GM23338 (cell line): ENCODE measurements at regions not wholly inside any gene's neighbourhood (a gene's known extent, or its start where the extent isn't known, plus 50 kb on each side); places are given as distances from the start of the nearest gene placed in this dataset.

Source experiments
- CREB1 ChIP-seq: fragments of 250-450 bp; sonication (Bioruptor Pico); IDR thresholded peaks from 2 replicates; pipeline ENCODE4 v1.5.0; 2020; ENCODE audit warnings: low read depth, mild to moderate bottlenecking, moderate library complexity
- EZH2 ChIP-seq: fragments of 200-600 bp; sonication (generic); IDR thresholded peaks from one replicate; pipeline ENCODE4 v1.8.0; 2017; ENCODE audit warnings: antibody characterized with exemption, mild to moderate bottlenecking, low read depth; ENCODE audit not compliant: unreplicated experiment
- NANOG ChIP-seq: IDR thresholded peaks from 2 replicates; pipeline ENCODE4 v1.6.1; 2016; ENCODE audit warnings: antibody characterized with exemption, borderline replicate concordance
- POLR2AphosphoS5 ChIP-seq: IDR thresholded peaks from 2 replicates; pipeline ENCODE4 v1.6.1; 2016; ENCODE audit warnings: antibody characterized with exemption, low read depth
- STAT1 ChIP-seq: IDR thresholded peaks from one replicate; pipeline ENCODE4 v1.6.1; 2016; ENCODE audit warnings: antibody characterized with exemption; ENCODE audit not compliant: unreplicated experiment
- ZNF331 ChIP-seq: fragments of 250-450 bp; sonication (Bioruptor Pico); IDR thresholded peaks from 2 replicates; pipeline ENCODE4 v1.5.0; 2020; ENCODE audit warnings: low read depth, mild to moderate bottlenecking, moderate library complexity
- TF ChIP-seq, protein P1 (sequence below), 2 experiments: fragments of 200-600 bp in 1 of 2; sonication (generic) in 1 of 2; conservative IDR thresholded peaks; 2 replicates each; pipeline versions ENCODE4 v1.5.1 to v1.6.1; 2016 to 2017; ENCODE audit warnings: antibody characterized with exemption in 2 of 2, low read depth in 2 of 2, mild to moderate bottlenecking in 2 of 2, moderate library complexity in 1 of 2
- TF ChIP-seq, protein P2 (sequence below): IDR thresholded peaks from one replicate; pipeline ENCODE4 v1.6.1; 2018; ENCODE audit warnings: antibody characterized with exemption; ENCODE audit not compliant: unreplicated experiment

DNA sequence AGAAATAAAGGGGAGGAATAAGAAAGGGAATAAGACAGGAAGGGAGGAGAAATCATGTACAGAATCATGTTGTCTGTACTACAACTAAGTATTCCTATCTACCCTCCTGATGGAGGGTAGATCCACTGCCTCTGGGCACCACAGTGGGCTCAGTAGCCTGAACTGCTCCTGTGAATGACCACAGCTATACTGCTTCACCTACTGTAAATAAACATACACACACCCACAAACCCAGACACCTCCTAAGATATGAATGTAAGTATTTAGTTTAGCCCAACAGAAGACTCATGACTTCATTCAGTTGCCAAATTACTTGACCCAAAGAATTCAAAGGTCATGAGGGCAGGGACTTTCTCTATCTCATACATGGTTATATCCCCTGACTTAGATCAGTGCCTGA is 177.3 kb upstream of the C11orf58 start:
- TF ChIP-seq, protein P1, sequence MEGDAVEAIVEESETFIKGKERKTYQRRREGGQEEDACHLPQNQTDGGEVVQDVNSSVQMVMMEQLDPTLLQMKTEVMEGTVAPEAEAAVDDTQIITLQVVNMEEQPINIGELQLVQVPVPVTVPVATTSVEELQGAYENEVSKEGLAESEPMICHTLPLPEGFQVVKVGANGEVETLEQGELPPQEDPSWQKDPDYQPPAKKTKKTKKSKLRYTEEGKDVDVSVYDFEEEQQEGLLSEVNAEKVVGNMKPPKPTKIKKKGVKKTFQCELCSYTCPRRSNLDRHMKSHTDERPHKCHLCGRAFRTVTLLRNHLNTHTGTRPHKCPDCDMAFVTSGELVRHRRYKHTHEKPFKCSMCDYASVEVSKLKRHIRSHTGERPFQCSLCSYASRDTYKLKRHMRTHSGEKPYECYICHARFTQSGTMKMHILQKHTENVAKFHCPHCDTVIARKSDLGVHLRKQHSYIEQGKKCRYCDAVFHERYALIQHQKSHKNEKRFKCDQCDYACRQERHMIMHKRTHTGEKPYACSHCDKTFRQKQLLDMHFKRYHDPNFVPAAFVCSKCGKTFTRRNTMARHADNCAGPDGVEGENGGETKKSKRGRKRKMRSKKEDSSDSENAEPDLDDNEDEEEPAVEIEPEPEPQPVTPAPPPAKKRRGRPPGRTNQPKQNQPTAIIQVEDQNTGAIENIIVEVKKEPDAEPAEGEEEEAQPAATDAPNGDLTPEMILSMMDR (conservative IDR thresholded peaks at IDR 0.05; ENCODE audit: low read depth in 2 of 2): no peak
- TF ChIP-seq ZNF331 (CRISPR knock-in tag) (no peak), POLR2AphosphoS5 (no peak), EZH2 (no peak), CREB1 (CRISPR knock-in tag) (no peak), NANOG (no peak), STAT1 (no peak)
- TF ChIP-seq, protein P2, sequence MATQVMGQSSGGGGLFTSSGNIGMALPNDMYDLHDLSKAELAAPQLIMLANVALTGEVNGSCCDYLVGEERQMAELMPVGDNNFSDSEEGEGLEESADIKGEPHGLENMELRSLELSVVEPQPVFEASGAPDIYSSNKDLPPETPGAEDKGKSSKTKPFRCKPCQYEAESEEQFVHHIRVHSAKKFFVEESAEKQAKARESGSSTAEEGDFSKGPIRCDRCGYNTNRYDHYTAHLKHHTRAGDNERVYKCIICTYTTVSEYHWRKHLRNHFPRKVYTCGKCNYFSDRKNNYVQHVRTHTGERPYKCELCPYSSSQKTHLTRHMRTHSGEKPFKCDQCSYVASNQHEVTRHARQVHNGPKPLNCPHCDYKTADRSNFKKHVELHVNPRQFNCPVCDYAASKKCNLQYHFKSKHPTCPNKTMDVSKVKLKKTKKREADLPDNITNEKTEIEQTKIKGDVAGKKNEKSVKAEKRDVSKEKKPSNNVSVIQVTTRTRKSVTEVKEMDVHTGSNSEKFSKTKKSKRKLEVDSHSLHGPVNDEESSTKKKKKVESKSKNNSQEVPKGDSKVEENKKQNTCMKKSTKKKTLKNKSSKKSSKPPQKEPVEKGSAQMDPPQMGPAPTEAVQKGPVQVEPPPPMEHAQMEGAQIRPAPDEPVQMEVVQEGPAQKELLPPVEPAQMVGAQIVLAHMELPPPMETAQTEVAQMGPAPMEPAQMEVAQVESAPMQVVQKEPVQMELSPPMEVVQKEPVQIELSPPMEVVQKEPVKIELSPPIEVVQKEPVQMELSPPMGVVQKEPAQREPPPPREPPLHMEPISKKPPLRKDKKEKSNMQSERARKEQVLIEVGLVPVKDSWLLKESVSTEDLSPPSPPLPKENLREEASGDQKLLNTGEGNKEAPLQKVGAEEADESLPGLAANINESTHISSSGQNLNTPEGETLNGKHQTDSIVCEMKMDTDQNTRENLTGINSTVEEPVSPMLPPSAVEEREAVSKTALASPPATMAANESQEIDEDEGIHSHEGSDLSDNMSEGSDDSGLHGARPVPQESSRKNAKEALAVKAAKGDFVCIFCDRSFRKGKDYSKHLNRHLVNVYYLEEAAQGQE: no peak
